Fibroblast of skin of right quadriceps (primary cell): ENCODE measurements at regions not wholly inside any gene's neighbourhood (a gene's known extent, or its start where the extent isn't known, plus 50 kb on each side); places are given as distances from the start of the nearest gene placed in this dataset.
"Not testable (repeated sequence)": the region's sequence is repeated elsewhere in the genome, so short reads cannot be mapped to it uniquely, and the experiment has no call there.

ENCODE experiments used
- DNase-seq: peaks from one replicate; pipeline ENCODE4 v3.0.0-alpha.2; 2013

- no peak for DNase-seq
Measured at GRCh38 chr3:124322309-124322880, 330.5 kb upstream of the ROPN1 start.

- no peak for DNase-seq
Measured at GRCh38 chr3:124322966-124323365, 331.0 kb upstream of the ROPN1 start.

- DNase-seq: no peak
Measured at GRCh38 chr3:124325248-124325647, 333.3 kb upstream of the ROPN1 start.

- no peak for DNase-seq
Measured at GRCh38 chr3:124329723-124330122, 337.8 kb upstream of the ROPN1 start.

GRCh38 chr3:124333931-124334640 lies 342.2 kb upstream of the ROPN1 start:
- DNase-seq: no peak

- no peak for DNase-seq
Measured at GRCh38 chr3:124336067-124336656, 344.2 kb upstream of the ROPN1 start.

- no peak for DNase-seq
Measured at GRCh38 chr3:124345845-124346244, 353.9 kb upstream of the ROPN1 start.

GRCh38 chr3:124346487-124346886 lies 354.6 kb upstream of the ROPN1 start:
- DNase-seq: no peak

GRCh38 chr3:124347418-124347817 lies 355.5 kb upstream of the ROPN1 start:
- DNase-seq: no peak

GRCh38 chr3:124348555-124348954 lies 356.6 kb upstream of the ROPN1 start:
- DNase-seq: not testable (repeated sequence)

GRCh38 chr3:124351430-124352148 lies 359.7 kb upstream of the ROPN1 start:
- DNase-seq: peak; percentile 78

GRCh38 chr3:124352149-124352539 lies 360.2 kb upstream of the ROPN1 start:
- DNase-seq: no peak

GRCh38 chr3:124353691-124354090 lies 361.8 kb upstream of the ROPN1 start:
- DNase-seq: no peak

- DNase-seq: no peak
Measured at GRCh38 chr3:124354150-124354549, 362.2 kb upstream of the ROPN1 start.

GRCh38 chr3:124358156-124358555 lies 366.2 kb upstream of the ROPN1 start:
- no peak for DNase-seq

GRCh38 chr3:124360155-124360554 lies 368.2 kb upstream of the ROPN1 start:
- peak; percentile 44 for DNase-seq

- DNase-seq: peak; percentile 45
Measured at GRCh38 chr3:124360563-124360962, 368.6 kb upstream of the ROPN1 start.

GRCh38 chr3:124361566-124361965 lies 368.7 kb upstream of the UMPS start:
- no peak for DNase-seq

GRCh38 chr3:124362455-124362854 lies 367.8 kb upstream of the UMPS start:
- no peak for DNase-seq

GRCh38 chr3:124363476-124363875 lies 366.8 kb upstream of the UMPS start:
- DNase-seq: peak; percentile 82

- DNase-seq: no peak
Measured at GRCh38 chr3:124364317-124365020, 365.8 kb upstream of the UMPS start.

GRCh38 chr3:124366655-124367054 lies 363.6 kb upstream of the UMPS start:
- DNase-seq: not testable (repeated sequence)

GRCh38 chr3:124372775-124373174 lies 357.5 kb upstream of the UMPS start:
- DNase-seq: no peak
